GM12878 (cell line): ENCODE measurements at regions not wholly inside any gene's neighbourhood (a gene's known extent, or its start where the extent isn't known, plus 50 kb on each side); places are given as distances from the start of the nearest gene placed in this dataset.

ENCODE experiments used
- CBFB ChIP-seq: IDR thresholded peaks from 2 replicates; pipeline ENCODE4 v1.6.1; 2016; ENCODE audit warnings: antibody characterized with exemption, low read depth
- GABPA ChIP-seq: IDR thresholded peaks from 2 replicates; pipeline ENCODE4 v1.6.1; 2014; ENCODE audit warnings: antibody characterized with exemption, low read depth, mild to moderate bottlenecking, inconsistent platforms
- MEF2B ChIP-seq: fragments of 450-650 bp; IDR thresholded peaks from 2 replicates; pipeline ENCODE4 v1.6.1; 2018; ENCODE audit warnings: mild to moderate bottlenecking, moderate library complexity; ENCODE audit not compliant: partially characterized antibody, poor library complexity, severe bottlenecking
- MYC ChIP-seq: IDR thresholded peaks from 2 replicates; pipeline ENCODE4 v1.6.1; 2011; ENCODE audit warnings: mild to moderate bottlenecking, low read length, moderate library complexity, inconsistent platforms; ENCODE audit not compliant: insufficient read depth, insufficient replicate concordance, insufficient read length, severe bottlenecking
- NR2F1 ChIP-seq: fragments of 450-650 bp; conservative IDR thresholded peaks from 2 replicates; pipeline ENCODE4 v1.6.1; 2017; ENCODE audit warnings: mild to moderate bottlenecking
- SMARCA5 ChIP-seq: fragments of 450-650 bp; IDR thresholded peaks from 2 replicates; pipeline ENCODE4 v1.6.1; 2017; ENCODE audit warnings: mild to moderate bottlenecking
- SMC3 ChIP-seq: IDR thresholded peaks from 2 replicates; pipeline ENCODE4 v1.6.1; 2011; ENCODE audit warnings: low read length, improper control_type of control experiment, borderline replicate concordance
- TAF1 ChIP-seq: IDR thresholded peaks from 2 replicates; pipeline ENCODE4 v1.6.1; 2011; ENCODE audit warnings: mild to moderate bottlenecking, low read depth, low read length, borderline replicate concordance
- ZNF207 ChIP-seq: fragments of 450-650 bp; IDR thresholded peaks from 2 replicates; pipeline ENCODE4 v1.6.1; 2014; ENCODE audit warnings: antibody characterized with exemption, mild to moderate bottlenecking, borderline replicate concordance
- TF ChIP-seq, protein P1 (sequence below): IDR thresholded peaks from 2 replicates; pipeline ENCODE4 v1.6.1; 2012; ENCODE audit warnings: low read length, inconsistent platforms
- TF ChIP-seq, protein P2 (sequence below): fragments of 450-650 bp; IDR thresholded peaks from 2 replicates; pipeline ENCODE4 v1.6.1; 2017; ENCODE audit warnings: low read depth, mild to moderate bottlenecking, moderate library complexity

GRCh38 chr11:112625814-112626213 is 335.4 kb upstream of the NCAM1 start (continued):
- TF ChIP-seq, protein P1, sequence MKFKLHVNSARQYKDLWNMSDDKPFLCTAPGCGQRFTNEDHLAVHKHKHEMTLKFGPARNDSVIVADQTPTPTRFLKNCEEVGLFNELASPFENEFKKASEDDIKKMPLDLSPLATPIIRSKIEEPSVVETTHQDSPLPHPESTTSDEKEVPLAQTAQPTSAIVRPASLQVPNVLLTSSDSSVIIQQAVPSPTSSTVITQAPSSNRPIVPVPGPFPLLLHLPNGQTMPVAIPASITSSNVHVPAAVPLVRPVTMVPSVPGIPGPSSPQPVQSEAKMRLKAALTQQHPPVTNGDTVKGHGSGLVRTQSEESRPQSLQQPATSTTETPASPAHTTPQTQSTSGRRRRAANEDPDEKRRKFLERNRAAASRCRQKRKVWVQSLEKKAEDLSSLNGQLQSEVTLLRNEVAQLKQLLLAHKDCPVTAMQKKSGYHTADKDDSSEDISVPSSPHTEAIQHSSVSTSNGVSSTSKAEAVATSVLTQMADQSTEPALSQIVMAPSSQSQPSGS, result no peak
- TF ChIP-seq MEF2B (no peak), SMC3 (no peak), ZNF207 (no peak), CBFB (no peak), TAF1 (no peak), MYC (no peak), NR2F1 (no peak), SMARCA5 (no peak), GABPA (no peak)
- TF ChIP-seq, protein P2, sequence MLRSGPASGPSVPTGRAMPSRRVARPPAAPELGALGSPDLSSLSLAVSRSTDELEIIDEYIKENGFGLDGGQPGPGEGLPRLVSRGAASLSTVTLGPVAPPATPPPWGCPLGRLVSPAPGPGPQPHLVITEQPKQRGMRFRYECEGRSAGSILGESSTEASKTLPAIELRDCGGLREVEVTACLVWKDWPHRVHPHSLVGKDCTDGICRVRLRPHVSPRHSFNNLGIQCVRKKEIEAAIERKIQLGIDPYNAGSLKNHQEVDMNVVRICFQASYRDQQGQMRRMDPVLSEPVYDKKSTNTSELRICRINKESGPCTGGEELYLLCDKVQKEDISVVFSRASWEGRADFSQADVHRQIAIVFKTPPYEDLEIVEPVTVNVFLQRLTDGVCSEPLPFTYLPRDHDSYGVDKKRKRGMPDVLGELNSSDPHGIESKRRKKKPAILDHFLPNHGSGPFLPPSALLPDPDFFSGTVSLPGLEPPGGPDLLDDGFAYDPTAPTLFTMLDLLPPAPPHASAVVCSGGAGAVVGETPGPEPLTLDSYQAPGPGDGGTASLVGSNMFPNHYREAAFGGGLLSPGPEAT, result no peak
